ENCODE measurements at regions not wholly inside any gene's neighbourhood (a gene's known extent, or its start where the extent isn't known, plus 50 kb on each side); places are given as distances from the start of the nearest gene placed in this dataset.

GRCh38 chr2:4551691-4552474 lies 848.5 kb downstream of the DCDC2C start:
- H3K36me3 ChIP-seq (ENCODE audit: low read depth), result no peaks in the 10 kb centered on the region
- no peaks in the 10 kb centered on the region for H3K79me2 ChIP-seq (ENCODE audit: insufficient read depth)
- no peak overlapping the region for H3K9ac ChIP-seq
- no peak overlapping the region for H3K4me2 ChIP-seq (ENCODE audit: unreplicated experiment)
- H3F3A ChIP-seq (ENCODE audit: insufficient read depth), result no peaks in the 10 kb centered on the region
- no peak for TF ChIP-seq EZH2 (IDR thresholded peaks at IDR 0.05; ENCODE audit: insufficient read depth, poor library complexity, severe bottlenecking)
- TF ChIP-seq EZH2phosphoT487 (IDR thresholded peaks at IDR 0.05; ENCODE audit: insufficient read depth, low read depth), result no peak
- no peak overlapping the region for H2AFZ ChIP-seq
- no peak for DNase-seq
- no peaks in the 10 kb centered on the region for H4K20me1 ChIP-seq (ENCODE audit: insufficient read depth)
- H3K9me3 ChIP-seq (ENCODE audit: low read depth), result peaks cover 5% of the 10 kb centered on the region
- no peak overlapping the region for H3K4me3 ChIP-seq
- H3K27me3 ChIP-seq (replicated peaks; ENCODE audit: insufficient read depth), result no peaks in the 10 kb centered on the region
- no peaks in the 10 kb centered on the region for H3K4me1 ChIP-seq (ENCODE audit: insufficient read depth)
- no peak overlapping the region for H3K27ac ChIP-seq
- in situ Hi-C loops (cut with MboI), result no loop called here
- H3K9me2 ChIP-seq (ENCODE audit: insufficient read depth), result no peaks in the 10 kb centered on the region
- 9 to 17% methylated on average over 9 of the region's 9 CpGs for WGBS, 2 experiments (ENCODE audit: low coverage in 1 of 2, low lambda C conversion rate in 2 of 2, missing lambda C conversion rate in 2 of 2)

DNA sequence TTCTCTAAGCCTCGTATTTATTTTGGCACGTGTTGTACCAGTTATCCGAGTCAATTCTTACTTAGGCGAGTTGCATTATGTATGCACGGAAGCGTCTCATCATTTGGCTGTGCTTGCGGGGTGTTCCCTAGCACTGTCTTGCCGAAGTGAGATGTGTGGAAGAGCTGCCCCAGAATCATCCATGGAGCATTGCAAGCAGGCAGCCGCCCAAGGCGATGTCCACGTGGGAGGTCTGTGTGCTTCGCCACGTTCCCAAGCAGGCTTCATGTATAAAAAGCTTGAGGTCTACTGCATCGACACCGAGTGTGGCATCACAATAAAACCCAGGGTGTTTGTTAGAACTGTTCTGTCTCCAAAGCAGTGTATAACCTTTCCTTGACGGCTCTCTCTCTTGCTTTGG lies 849.9 kb downstream of the DCDC2C start:
- Histone ChIP-seq H3K9ac (no peak overlapping the region), H2AFZ (no peak overlapping the region), H3K9me2 (ENCODE audit: insufficient read depth) (no peaks in the 10 kb centered on the region), H3K4me3 (no peak overlapping the region), H3K27me3 (replicated peaks; ENCODE audit: insufficient read depth) (no peaks in the 10 kb centered on the region), H3K4me2 (ENCODE audit: unreplicated experiment) (no peak overlapping the region), H3K4me1 (ENCODE audit: insufficient read depth) (no peaks in the 10 kb centered on the region), H3K36me3 (ENCODE audit: low read depth) (no peaks in the 10 kb centered on the region), H4K20me1 (ENCODE audit: insufficient read depth) (no peaks in the 10 kb centered on the region), H3K79me2 (ENCODE audit: insufficient read depth) (no peaks in the 10 kb centered on the region), H3F3A (ENCODE audit: insufficient read depth) (no peaks in the 10 kb centered on the region), H3K9me3 (ENCODE audit: low read depth) (peaks cover 5% of the 10 kb centered on the region), H3K27ac (no peak overlapping the region)
- no peak for TF ChIP-seq EZH2phosphoT487 (IDR thresholded peaks at IDR 0.05; ENCODE audit: insufficient read depth, low read depth)
- TF ChIP-seq EZH2 (IDR thresholded peaks at IDR 0.05; ENCODE audit: insufficient read depth, poor library complexity, severe bottlenecking), result no peak
- DNase-seq, result no peak
- in situ Hi-C loops (cut with MboI), result no loop called here
- WGBS, 2 experiments (ENCODE audit: low coverage in 1 of 2, low lambda C conversion rate in 2 of 2, missing lambda C conversion rate in 2 of 2), result 56 to 58% methylated on average over 16 of the region's 16 CpGs

DNA sequence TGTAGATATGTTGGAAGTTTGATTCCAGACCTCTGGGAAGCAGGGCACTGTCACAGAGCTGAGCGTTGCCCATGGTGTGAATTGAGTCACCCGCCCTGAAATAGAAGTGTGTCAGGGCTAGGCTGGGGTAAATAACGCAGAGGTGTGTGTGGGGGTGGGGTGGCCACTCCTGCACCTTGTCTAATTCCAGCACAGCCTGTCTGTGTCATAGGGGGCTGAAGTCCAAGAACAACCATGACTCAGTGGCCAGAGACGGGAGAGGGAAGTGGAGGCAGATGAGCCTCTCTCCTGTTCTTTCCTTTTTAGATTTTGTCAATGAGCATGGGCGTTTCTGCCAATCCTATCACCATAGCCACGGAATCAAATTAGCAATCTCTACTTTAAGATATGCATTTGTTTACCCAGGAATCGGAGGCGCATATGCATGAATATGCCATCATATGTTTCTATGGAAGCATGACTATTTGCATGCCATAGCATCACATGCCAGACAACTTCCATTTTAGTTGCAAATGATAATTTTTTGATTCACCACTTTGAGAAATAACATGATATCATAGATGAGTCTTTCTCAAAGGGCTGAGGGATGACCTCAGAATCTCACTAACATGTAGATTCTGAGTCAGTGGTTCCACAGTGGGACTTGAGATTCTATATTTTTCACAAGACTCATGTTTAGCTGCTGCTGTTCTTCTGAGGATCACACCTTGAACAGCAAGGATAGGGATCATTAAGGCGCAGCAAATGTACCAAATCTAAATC lies 852.9 kb downstream of the DCDC2C start:
- TF ChIP-seq EZH2 (IDR thresholded peaks at IDR 0.05; ENCODE audit: insufficient read depth, poor library complexity, severe bottlenecking), result no peak
- TF ChIP-seq EZH2phosphoT487 (IDR thresholded peaks at IDR 0.05; ENCODE audit: insufficient read depth, low read depth), result no peak
- 30 to 32% methylated on average over 9 of the region's 9 CpGs for WGBS, 2 experiments (ENCODE audit: low coverage in 1 of 2, low lambda C conversion rate in 2 of 2, missing lambda C conversion rate in 2 of 2)
- peaks cover 5% of the 10 kb centered on the region for H3K9me3 ChIP-seq (ENCODE audit: low read depth)
- no peaks in the 10 kb centered on the region for H3K36me3 ChIP-seq (ENCODE audit: low read depth)
- no peaks in the 10 kb centered on the region for H3K79me2 ChIP-seq (ENCODE audit: insufficient read depth)
- H4K20me1 ChIP-seq (ENCODE audit: insufficient read depth), result no peaks in the 10 kb centered on the region
- no peak overlapping the region for H3K9ac ChIP-seq
- in situ Hi-C loops (cut with MboI), result no loop called here
- no peaks in the 10 kb centered on the region for H3K27me3 ChIP-seq (replicated peaks; ENCODE audit: insufficient read depth)
- no peak overlapping the region for H2AFZ ChIP-seq
- H3K4me2 ChIP-seq (ENCODE audit: unreplicated experiment), result no peak overlapping the region
- H3F3A ChIP-seq (ENCODE audit: insufficient read depth), result no peaks in the 10 kb centered on the region
- H3K27ac ChIP-seq, result no peak overlapping the region
- H3K4me3 ChIP-seq, result no peak overlapping the region
- no peak for DNase-seq
- no peaks in the 10 kb centered on the region for H3K9me2 ChIP-seq (ENCODE audit: insufficient read depth)
- no peaks in the 10 kb centered on the region for H3K4me1 ChIP-seq (ENCODE audit: insufficient read depth)

- in situ Hi-C loops (cut with MboI), result no loop called here
- Histone ChIP-seq H4K20me1 (ENCODE audit: insufficient read depth) (no peaks in the 10 kb centered on the region), H3F3A (ENCODE audit: insufficient read depth) (no peaks in the 10 kb centered on the region), H3K9me3 (ENCODE audit: low read depth) (no peaks in the 10 kb centered on the region), H3K4me3 (no peak overlapping the region), H3K27ac (no peak overlapping the region), H3K4me2 (ENCODE audit: unreplicated experiment) (no peak overlapping the region), H3K9ac (no peak overlapping the region), H3K9me2 (ENCODE audit: insufficient read depth) (no peaks in the 10 kb centered on the region), H3K4me1 (ENCODE audit: insufficient read depth) (no peaks in the 10 kb centered on the region), H2AFZ (no peak overlapping the region), H3K27me3 (replicated peaks; ENCODE audit: insufficient read depth) (no peaks in the 10 kb centered on the region), H3K79me2 (ENCODE audit: insufficient read depth) (no peaks in the 10 kb centered on the region), H3K36me3 (ENCODE audit: low read depth) (no peaks in the 10 kb centered on the region)
- TF ChIP-seq EZH2phosphoT487 (IDR thresholded peaks at IDR 0.05; ENCODE audit: insufficient read depth, low read depth) (no peak), EZH2 (IDR thresholded peaks at IDR 0.05; ENCODE audit: insufficient read depth, poor library complexity, severe bottlenecking) (no peak)
- DNase-seq, result no peak
These were observed 857.8 kb downstream of the DCDC2C start for GRCh38 chr2:4561196-4561595.

Measured in GM23248 (cell line).